ENCODE measurements at regions not wholly inside any gene's neighbourhood (a gene's known extent, or its start where the extent isn't known, plus 50 kb on each side); places are given as distances from the start of the nearest gene placed in this dataset.

DNA sequence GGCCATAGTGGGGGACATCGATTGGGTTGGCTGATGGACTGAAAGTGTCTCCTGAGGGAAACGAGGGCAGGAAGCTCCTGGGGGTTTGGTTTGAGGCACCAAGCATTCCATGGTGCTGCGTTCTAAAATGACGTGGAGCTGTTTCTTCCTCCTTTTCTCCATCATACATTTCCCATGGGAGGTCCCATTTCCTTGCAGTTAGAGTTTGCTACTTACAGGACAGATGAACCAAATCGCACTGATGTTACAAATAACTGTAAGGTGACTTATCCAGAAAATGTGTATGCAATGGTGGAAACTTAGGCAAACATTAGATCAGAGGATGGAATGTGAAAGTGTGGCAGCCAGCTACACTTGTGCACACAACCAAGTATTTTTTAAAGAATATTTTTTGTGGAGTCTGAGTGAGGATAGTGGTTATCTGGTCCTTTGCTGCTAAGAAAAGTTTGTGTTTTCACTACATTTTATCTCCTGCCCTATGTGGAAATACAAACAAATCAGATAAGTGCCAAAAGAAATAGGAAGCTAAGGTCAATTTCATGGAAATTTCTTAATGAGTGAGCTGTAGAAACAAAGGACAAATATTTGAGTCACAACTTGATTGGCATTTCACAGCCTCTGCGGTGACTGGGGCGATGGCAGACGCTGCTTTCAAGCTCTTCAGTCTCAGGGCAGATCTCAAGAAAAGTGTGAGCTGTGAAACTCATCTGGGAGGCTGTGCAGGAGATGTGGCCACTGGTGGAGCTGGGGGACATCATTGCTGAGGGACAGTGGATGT is 256.2 kb downstream of the TSN start:
- TF ChIP-seq, protein P1, sequence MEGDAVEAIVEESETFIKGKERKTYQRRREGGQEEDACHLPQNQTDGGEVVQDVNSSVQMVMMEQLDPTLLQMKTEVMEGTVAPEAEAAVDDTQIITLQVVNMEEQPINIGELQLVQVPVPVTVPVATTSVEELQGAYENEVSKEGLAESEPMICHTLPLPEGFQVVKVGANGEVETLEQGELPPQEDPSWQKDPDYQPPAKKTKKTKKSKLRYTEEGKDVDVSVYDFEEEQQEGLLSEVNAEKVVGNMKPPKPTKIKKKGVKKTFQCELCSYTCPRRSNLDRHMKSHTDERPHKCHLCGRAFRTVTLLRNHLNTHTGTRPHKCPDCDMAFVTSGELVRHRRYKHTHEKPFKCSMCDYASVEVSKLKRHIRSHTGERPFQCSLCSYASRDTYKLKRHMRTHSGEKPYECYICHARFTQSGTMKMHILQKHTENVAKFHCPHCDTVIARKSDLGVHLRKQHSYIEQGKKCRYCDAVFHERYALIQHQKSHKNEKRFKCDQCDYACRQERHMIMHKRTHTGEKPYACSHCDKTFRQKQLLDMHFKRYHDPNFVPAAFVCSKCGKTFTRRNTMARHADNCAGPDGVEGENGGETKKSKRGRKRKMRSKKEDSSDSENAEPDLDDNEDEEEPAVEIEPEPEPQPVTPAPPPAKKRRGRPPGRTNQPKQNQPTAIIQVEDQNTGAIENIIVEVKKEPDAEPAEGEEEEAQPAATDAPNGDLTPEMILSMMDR (IDR thresholded peaks at IDR 0.05), result no peak
- ATAC-seq (no peak), DNase-seq (no peak)
- H3K4me3 ChIP-seq, result no peak overlapping the region
- no peaks in the 10 kb centered on the region for H3K4me1 ChIP-seq
- intact Hi-C loops (cut with DNase I), result no loop called here
- H3K36me3 ChIP-seq (ENCODE audit: insufficient read depth in 1 of 2, low read depth in 1 of 2), result no peaks in the 10 kb centered on the region
- no peaks in the 10 kb centered on the region for H3K9me3 ChIP-seq
- 71 to 77% (median 77%) methylated on average over 8 of the region's 8 CpGs for WGBS, 3 donors
- H3K27me3 ChIP-seq (ENCODE audit: insufficient read depth in 3 of 3, low read length in 2 of 3), result no peaks in the 10 kb centered on the region
- no peak overlapping the region for H3K27ac ChIP-seq

DNA sequence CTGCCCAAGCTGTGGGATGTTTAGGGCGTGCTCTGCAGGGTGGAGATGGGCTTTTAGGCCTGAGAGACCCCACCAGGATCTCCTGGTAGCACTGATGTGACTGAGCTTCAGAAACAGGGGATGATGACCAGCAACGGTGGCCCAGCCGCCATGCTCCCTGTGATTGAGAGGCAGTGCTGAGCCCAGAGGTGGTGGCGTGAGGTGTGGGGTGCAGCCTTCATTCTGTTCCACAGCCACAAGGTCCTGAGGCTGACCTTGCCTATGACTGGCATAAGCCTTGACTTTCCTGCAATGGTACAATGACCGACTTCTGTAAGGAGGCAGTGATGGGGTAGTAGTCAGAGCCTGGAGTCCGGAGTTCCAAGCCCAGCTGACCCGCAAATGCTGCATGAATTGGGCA is 263.3 kb downstream of the TSN start:
- Histone ChIP-seq H3K4me3 (no peak overlapping the region), H3K27me3 (ENCODE audit: insufficient read depth in 3 of 3, low read length in 2 of 3) (no peaks in the 10 kb centered on the region), H3K9me3 (no peaks in the 10 kb centered on the region), H3K36me3 (ENCODE audit: insufficient read depth in 1 of 2, low read depth in 1 of 2) (no peaks in the 10 kb centered on the region), H3K4me1 (no peaks in the 10 kb centered on the region), H3K27ac (no peak overlapping the region)
- 93 to 95% (median 94%) methylated on average over 7 of the region's 7 CpGs for WGBS, 3 donors
- DNase-seq, result no peak
- ATAC-seq, result no peak
- TF ChIP-seq, protein P1 (IDR thresholded peaks at IDR 0.05), result no peak
- intact Hi-C loops (cut with DNase I), result no loop called here

DNA sequence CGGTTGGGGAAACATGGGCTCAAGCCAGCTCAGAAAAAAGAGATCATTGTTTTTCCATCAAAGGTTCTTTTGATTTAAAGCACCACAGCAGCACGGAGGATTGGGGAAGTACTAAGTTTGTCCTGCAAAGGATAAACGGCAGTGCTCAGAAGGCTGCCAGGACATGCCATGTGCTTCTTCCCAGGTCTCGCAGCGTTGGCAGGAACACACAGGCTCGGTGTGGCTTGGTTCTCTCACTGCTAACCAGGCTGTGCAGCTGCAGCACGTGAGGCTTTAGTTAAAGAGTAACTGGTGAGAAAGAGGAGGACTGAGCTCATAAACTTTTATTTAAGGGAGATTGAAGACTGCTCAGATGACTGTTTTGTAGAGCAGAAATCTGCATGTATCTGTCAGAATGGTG is 264.3 kb downstream of the TSN start:
- Histone ChIP-seq H3K4me3 (no peak overlapping the region), H3K27ac (no peak overlapping the region), H3K4me1 (no peaks in the 10 kb centered on the region), H3K36me3 (ENCODE audit: insufficient read depth in 1 of 2, low read depth in 1 of 2) (no peaks in the 10 kb centered on the region), H3K27me3 (ENCODE audit: insufficient read depth in 3 of 3, low read length in 2 of 3) (no peaks in the 10 kb centered on the region), H3K9me3 (no peaks in the 10 kb centered on the region)
- DNase-seq (no peak), ATAC-seq (no peak)
- TF ChIP-seq, protein P1 (IDR thresholded peaks at IDR 0.05), result no peak
- intact Hi-C loops (cut with DNase I), result no loop called here
- WGBS, 3 donors, result 8 to 13% (median 9%) methylated on average over 7 of the region's 7 CpGs

DNA sequence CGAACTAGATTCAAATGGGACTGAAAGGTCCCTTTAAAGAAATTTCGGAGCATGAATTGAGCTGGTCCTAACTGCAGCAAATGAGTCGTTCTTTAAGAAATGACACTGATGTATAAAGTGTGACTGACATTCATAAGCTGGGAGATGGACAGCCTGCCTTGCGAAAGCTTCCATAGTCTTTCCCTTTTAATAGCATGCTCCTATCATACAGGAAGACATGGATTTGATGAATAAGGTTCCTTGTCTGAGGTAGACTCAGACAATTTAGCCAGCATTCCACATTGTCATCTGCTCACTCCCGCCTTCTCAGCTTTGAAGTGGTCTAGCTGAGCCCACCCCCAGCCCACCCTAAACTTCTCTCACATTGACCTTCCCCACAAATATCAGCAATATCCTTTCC is 264.9 kb downstream of the TSN start:
- no peaks in the 10 kb centered on the region for H3K9me3 ChIP-seq
- TF ChIP-seq, protein P1 (IDR thresholded peaks at IDR 0.05), result no peak
- no peaks in the 10 kb centered on the region for H3K4me1 ChIP-seq
- H3K36me3 ChIP-seq (ENCODE audit: insufficient read depth in 1 of 2, low read depth in 1 of 2), result no peaks in the 10 kb centered on the region
- no peak for ATAC-seq
- no peak overlapping the region for H3K4me3 ChIP-seq
- DNase-seq, result no peak
- H3K27me3 ChIP-seq (ENCODE audit: insufficient read depth in 3 of 3, low read length in 2 of 3), result no peaks in the 10 kb centered on the region
- no peak overlapping the region for H3K27ac ChIP-seq
- 82 to 93% (median 88%) methylated on average over 5 of the region's 5 CpGs for WGBS, 3 donors
- intact Hi-C loops (cut with DNase I), result no loop called here

DNA sequence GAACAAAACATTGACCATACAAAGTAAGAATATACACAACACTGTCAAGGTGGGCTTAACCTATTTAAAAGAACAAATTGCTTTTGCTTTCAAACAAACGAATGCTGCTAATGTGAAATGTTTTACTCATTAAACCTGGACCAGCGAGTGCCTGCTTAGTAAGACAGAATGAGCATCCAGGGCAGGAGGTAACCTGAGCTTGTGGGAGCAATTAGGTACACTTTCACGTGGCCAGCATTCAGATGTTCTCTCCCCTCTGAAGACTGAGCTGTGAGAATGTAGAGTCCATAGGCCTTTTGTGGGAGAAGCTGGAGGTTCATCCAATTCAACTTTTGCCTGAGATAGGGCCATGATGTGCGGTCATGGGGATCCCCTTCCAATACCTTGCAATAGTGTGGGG is 266.5 kb downstream of the TSN start:
- Histone ChIP-seq H3K36me3 (ENCODE audit: insufficient read depth in 1 of 2, low read depth in 1 of 2) (no peaks in the 10 kb centered on the region), H3K4me1 (no peaks in the 10 kb centered on the region), H3K4me3 (no peak overlapping the region), H3K27ac (no peak overlapping the region), H3K27me3 (ENCODE audit: insufficient read depth in 3 of 3, low read length in 2 of 3) (no peaks in the 10 kb centered on the region), H3K9me3 (no peaks in the 10 kb centered on the region)
- 68 to 77% (median 70%) methylated on average over 4 of the region's 4 CpGs for WGBS, 3 donors
- DNase-seq, result no peak
- TF ChIP-seq, protein P1 (IDR thresholded peaks at IDR 0.05), result no peak
- intact Hi-C loops (cut with DNase I), result no loop called here
- ATAC-seq, result no peak
